ENCODE measurements at regions not wholly inside any gene's neighbourhood (a gene's known extent, or its start where the extent isn't known, plus 50 kb on each side); places are given as distances from the start of the nearest gene placed in this dataset.

GRCh38 chr1:219399446-219399845 lies 213.5 kb downstream of the ZC3H11B start:
- Histone ChIP-seq H3K27me3 (no peaks in the 10 kb centered on the region), H3K4me3 (no peak overlapping the region), H3K9me3 (peaks cover 0 to 31% (median 16%) of the 10 kb centered on the region in 11 donors), H3K36me3 (no peaks in the 10 kb centered on the region), H3K27ac (peak overlapping the region in 2 of 10 donors; percentile 2 to 39), H3K4me1 (peaks cover 0 to 17% (median 0%) of the 10 kb centered on the region in 9 donors)
- intact Hi-C loops (cut with DNase I), result no loop called here
- no peak for TF ChIP-seq CTCF (IDR thresholded peaks at IDR 0.05)
- peak in 5 of 8 donors; percentile 6 to 64 (median 11) for ATAC-seq
- WGBS, 2 donors, result 93 to 95% methylated on average over 5 of the region's 5 CpGs
- no peak for DNase-seq

GRCh38 chr1:219398815-219399396 lies 214.0 kb downstream of the ZC3H11B start:
- WGBS, 2 donors, result 56 to 74% methylated on average over 2 of the region's 2 CpGs
- ATAC-seq, result peak; percentile 86 to 98 (median 96)
- no peak overlapping the region for H3K4me3 ChIP-seq
- peaks cover 0 to 17% (median 0%) of the 10 kb centered on the region in 9 donors for H3K4me1 ChIP-seq
- peaks cover 0 to 35% (median 16%) of the 10 kb centered on the region in 11 donors for H3K9me3 ChIP-seq
- intact Hi-C loops (cut with DNase I), result no loop called here
- no peaks in the 10 kb centered on the region for H3K27me3 ChIP-seq
- TF ChIP-seq CTCF (IDR thresholded peaks at IDR 0.05), result no peak
- peak; percentile 37 to 45 for DNase-seq
- H3K27ac ChIP-seq, result peak overlapping the region in 6 of 10 donors; percentile 2 to 67 (median 48)
- no peaks in the 10 kb centered on the region for H3K36me3 ChIP-seq

DNA sequence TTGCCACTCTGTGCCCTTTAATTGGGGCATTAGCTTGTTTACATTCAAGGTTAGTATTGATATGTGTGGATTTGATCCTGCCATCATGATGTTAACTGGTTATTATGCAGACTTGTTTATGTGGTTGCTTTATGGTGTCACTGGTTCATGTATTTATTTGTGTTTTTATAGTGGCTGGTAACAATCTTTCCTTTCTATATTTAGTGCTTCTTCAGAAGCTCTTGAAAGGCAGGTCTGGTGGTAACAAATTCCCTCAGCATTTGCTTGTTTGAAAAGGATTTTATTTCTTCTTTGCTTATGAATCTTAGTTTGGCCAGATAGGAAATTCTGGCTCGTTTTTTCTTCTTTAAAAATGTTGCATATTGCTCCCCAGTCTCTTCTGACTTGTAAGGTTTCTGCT lies 215.4 kb downstream of the ZC3H11B start:
- intact Hi-C loops (cut with DNase I), result no loop called here
- DNase-seq (no peak), ATAC-seq (peak in 2 of 8 donors; percentile 43 to 68)
- WGBS, 2 donors, result 28 to 37% methylated on average over 1 of the region's 1 CpG
- Histone ChIP-seq H3K9me3 (peaks cover 0 to 49% (median 25%) of the 10 kb centered on the region in 11 donors), H3K4me1 (peaks cover 0 to 17% (median 0%) of the 10 kb centered on the region in 9 donors), H3K27ac (peak overlapping the region in 8 of 10 donors; percentile 17 to 67 (median 42)), H3K36me3 (no peaks in the 10 kb centered on the region), H3K4me3 (no peak overlapping the region), H3K27me3 (no peaks in the 10 kb centered on the region)
- no peak for TF ChIP-seq CTCF (IDR thresholded peaks at IDR 0.05)

DNA sequence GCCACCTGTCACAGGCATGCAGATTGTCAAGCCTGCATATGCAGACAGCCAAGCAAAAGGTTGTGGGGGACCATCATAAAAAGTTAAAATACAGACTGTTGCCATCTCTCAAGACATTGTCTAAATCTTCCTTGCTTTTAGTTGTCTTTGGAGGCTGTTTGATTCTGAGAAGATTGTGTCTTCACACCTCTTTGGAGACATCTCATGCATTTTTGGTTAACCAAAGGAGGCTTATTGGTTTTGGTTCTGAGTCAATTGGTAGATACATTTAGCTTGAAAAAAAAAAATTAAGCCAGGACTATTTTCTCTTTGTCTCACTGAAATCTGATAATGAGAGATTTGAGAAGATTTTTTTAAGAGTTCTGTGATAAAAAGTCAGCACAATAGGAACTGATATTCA lies 217.6 kb downstream of the LYPLAL1 start:
- Histone ChIP-seq H3K4me1 (peaks cover 0 to 5% (median 0%) of the 10 kb centered on the region in 9 donors), H3K4me3 (no peak overlapping the region), H3K36me3 (no peaks in the 10 kb centered on the region), H3K9me3 (peaks cover 0 to 40% (median 11%) of the 10 kb centered on the region in 11 donors), H3K27me3 (no peaks in the 10 kb centered on the region), H3K27ac (no peak overlapping the region)
- no peak for TF ChIP-seq CTCF (IDR thresholded peaks at IDR 0.05)
- intact Hi-C loops (cut with DNase I), result no loop called here
- DNase-seq (no peak), ATAC-seq (no peak)
